ENCODE measurements at regions not wholly inside any gene's neighbourhood (a gene's known extent, or its start where the extent isn't known, plus 50 kb on each side); places are given as distances from the start of the nearest gene placed in this dataset.

- intact Hi-C loops (cut with DNase I) = no loop called here
- H3K4me1 ChIP-seq = peaks cover 6 to 25% (median 22%) of the 10 kb centered on the region in 4 donors
- no peak for DNase-seq (ENCODE audit: extremely low spot score)
- H3K4me3 ChIP-seq = no peak overlapping the region
- H3K36me3 ChIP-seq = no peaks in the 10 kb centered on the region
- H3K27ac ChIP-seq (replicated peaks in 1 of 4) = no peak overlapping the region
- H3K9me3 ChIP-seq = no peaks in the 10 kb centered on the region
- whole genome bisulfite sequencing = 95% methylated on average over 2 of the region's 2 CpGs
- no peak for TF ChIP-seq POLR2A (IDR thresholded peaks at IDR 0.05; ENCODE audit: low read depth)
- TF ChIP-seq POLR2AphosphoS5 (IDR thresholded peaks at IDR 0.05) = no peak
- TF ChIP-seq EP300 (IDR thresholded peaks at IDR 0.05) = no peak
- no peak for TF ChIP-seq CTCF (IDR thresholded peaks at IDR 0.05)
- peaks cover 0 to 3% (median 0%) of the 10 kb centered on the region in 4 donors for H3K27me3 ChIP-seq
These were observed 958.6 kb downstream of the KCNMA1 start for GRCh38 chr10:76679030-76679429.

- no peaks in the 10 kb centered on the region for H3K9me3 ChIP-seq
- 47% methylated on average over 4 of the region's 4 CpGs for WGBS
- peak overlapping the region; percentile 57 to 76 (median 68) for H3K27ac ChIP-seq (replicated peaks in 1 of 4)
- H3K4me1 ChIP-seq = peaks cover 6 to 25% (median 22%) of the 10 kb centered on the region in 4 donors
- no peak for TF ChIP-seq EP300 (IDR thresholded peaks at IDR 0.05)
- TF ChIP-seq POLR2AphosphoS5 (IDR thresholded peaks at IDR 0.05) = peak; percentile 18 to 51
- TF ChIP-seq CTCF (IDR thresholded peaks at IDR 0.05) = peak in 2 of 3 experiments; percentile 4 to 14
- no peak for TF ChIP-seq POLR2A (IDR thresholded peaks at IDR 0.05; ENCODE audit: low read depth)
- H3K36me3 ChIP-seq = no peaks in the 10 kb centered on the region
- H3K27me3 ChIP-seq = peaks cover 0 to 3% (median 0%) of the 10 kb centered on the region in 4 donors
- no peak for DNase-seq (ENCODE audit: extremely low spot score)
- no peak overlapping the region for H3K4me3 ChIP-seq
- intact Hi-C loops (cut with DNase I) = no loop called here
These were observed 961.5 kb downstream of the KCNMA1 start for GRCh38 chr10:76675951-76676587.

- H3K27me3 ChIP-seq = peaks cover 0 to 3% (median 0%) of the 10 kb centered on the region in 4 donors
- no peak for DNase-seq (ENCODE audit: extremely low spot score)
- no peak overlapping the region for H3K4me3 ChIP-seq
- intact Hi-C loops (cut with DNase I) = no loop called here
- TF ChIP-seq CTCF (IDR thresholded peaks at IDR 0.05) = no peak
- no peak for TF ChIP-seq EP300 (IDR thresholded peaks at IDR 0.05)
- no peak for TF ChIP-seq POLR2A (IDR thresholded peaks at IDR 0.05; ENCODE audit: low read depth)
- no peak for TF ChIP-seq POLR2AphosphoS5 (IDR thresholded peaks at IDR 0.05)
- peak overlapping the region; percentile 57 to 76 (median 68) for H3K27ac ChIP-seq (replicated peaks in 1 of 4)
- H3K36me3 ChIP-seq = no peaks in the 10 kb centered on the region
- peaks cover 6 to 25% (median 22%) of the 10 kb centered on the region in 4 donors for H3K4me1 ChIP-seq
- no peaks in the 10 kb centered on the region for H3K9me3 ChIP-seq
- WGBS = 62% methylated on average over 3 of the region's 3 CpGs
These were observed 962.1 kb downstream of the KCNMA1 start for GRCh38 chr10:76675561-76675950.

GRCh38 chr10:76667408-76668370 is 969.9 kb downstream of the KCNMA1 start:
- Histone ChIP-seq H3K4me3 (no peak overlapping the region), H3K9me3 (no peaks in the 10 kb centered on the region), H3K27me3 (no peaks in the 10 kb centered on the region), H3K27ac (replicated peaks in 1 of 4) (peak overlapping the region in 2 of 4 donors; percentile 37 to 54), H3K36me3 (no peaks in the 10 kb centered on the region), H3K4me1 (peaks cover 0 to 27% (median 9%) of the 10 kb centered on the region in 4 donors)
- DNase-seq (ENCODE audit: extremely low spot score) = no peak
- intact Hi-C loops (cut with DNase I) = no loop called here
- TF ChIP-seq CTCF (IDR thresholded peaks at IDR 0.05) = no peak
- no peak for TF ChIP-seq POLR2A (IDR thresholded peaks at IDR 0.05; ENCODE audit: low read depth)
- TF ChIP-seq POLR2AphosphoS5 (IDR thresholded peaks at IDR 0.05) = no peak
- no peak for TF ChIP-seq EP300 (IDR thresholded peaks at IDR 0.05)
- whole genome bisulfite sequencing = 54% methylated on average over 4 of the region's 4 CpGs

All from esophagus muscularis mucosa (tissue), 4 donors.